ENCODE measurements at regions not wholly inside any gene's neighbourhood (a gene's known extent, or its start where the extent isn't known, plus 50 kb on each side); places are given as distances from the start of the nearest gene placed in this dataset.

- DNase-seq = no peak
Measured at GRCh38 chr1:87512431-87512830, 183.8 kb downstream of the LMO4 start.

- no peak for DNase-seq
Measured at GRCh38 chr1:87513255-87513654, 184.6 kb downstream of the LMO4 start.

- DNase-seq = no peak
Measured at GRCh38 chr1:87513966-87514660, 185.4 kb downstream of the LMO4 start.

GRCh38 chr1:87515781-87516180 is 187.1 kb downstream of the LMO4 start:
- no peak for DNase-seq

GRCh38 chr1:87518794-87519193 is 190.1 kb downstream of the LMO4 start:
- no peak for DNase-seq

- no peak for DNase-seq
Measured at GRCh38 chr1:87521452-87521851, 192.8 kb downstream of the LMO4 start.

GRCh38 chr1:87523466-87523865 is 194.8 kb downstream of the LMO4 start:
- no peak for DNase-seq

GRCh38 chr1:87524021-87524754 is 195.5 kb downstream of the LMO4 start:
- DNase-seq = no peak

GRCh38 chr1:87528754-87529517 is 200.3 kb downstream of the LMO4 start:
- DNase-seq = no peak

- no peak for DNase-seq
Measured at GRCh38 chr1:87530042-87530807, 201.5 kb downstream of the LMO4 start.

GRCh38 chr1:87535551-87535950 is 206.9 kb downstream of the LMO4 start:
- no peak for DNase-seq

GRCh38 chr1:87539147-87539546 is 210.5 kb downstream of the LMO4 start:
- no peak for DNase-seq

GRCh38 chr1:87542697-87543096 is 214.0 kb downstream of the LMO4 start:
- DNase-seq = no peak

- DNase-seq = no peak
Measured at GRCh38 chr1:87549738-87550137, 221.1 kb downstream of the LMO4 start.

GRCh38 chr1:87553511-87553910 is 224.8 kb downstream of the LMO4 start:
- DNase-seq = no peak

- no peak for DNase-seq
Measured at GRCh38 chr1:87555366-87555765, 226.7 kb downstream of the LMO4 start.

- DNase-seq = no peak
Measured at GRCh38 chr1:87556326-87556725, 227.6 kb downstream of the LMO4 start.

GRCh38 chr1:87558921-87559320 is 230.2 kb downstream of the LMO4 start:
- DNase-seq = no peak

- no peak for DNase-seq
Measured at GRCh38 chr1:87560137-87560536, 231.5 kb downstream of the LMO4 start.

- DNase-seq = no peak
Measured at GRCh38 chr1:87560601-87561360, 232.1 kb downstream of the LMO4 start.

GRCh38 chr1:87563211-87563610 is 234.5 kb downstream of the LMO4 start:
- no peak for DNase-seq

- no peak for DNase-seq
Measured at GRCh38 chr1:87565861-87566260, 237.2 kb downstream of the LMO4 start.
